Left cardiac atrium (tissue), 4 donors: ENCODE measurements at regions not wholly inside any gene's neighbourhood (a gene's known extent, or its start where the extent isn't known, plus 50 kb on each side); places are given as distances from the start of the nearest gene placed in this dataset.
A peak's percentile ranks its signal among the peaks of the same experiment; 100 is the strongest.
"Not testable (repeated sequence)": the region's sequence is repeated elsewhere in the genome, so short reads cannot be mapped to it uniquely, and the experiment has no call there.

Source experiments
- ATAC-seq, 2 donors: fragments of 200-7000 bp; cut with Tn5 transposase; one replicate each; pipeline ENCODE4 v1.9.1; 2020; ENCODE audit warnings: mild to moderate bottlenecking in 2 of 2, moderate library complexity in 2 of 2
- DNase-seq: peaks from one replicate; pipeline ENCODE4 v3.0.0-alpha.2; 2020
- intact Hi-C, 2 donors: fragments of 100-400 bp; cut with DNase I; formaldehyde crosslinking; loops; one replicate each; pipeline versions ENCODE4 v1.14.1 to v1.15.1; 2022 to 2023
- donor health status: DM: no; HTN: yes; CAD: no.
- donor health status: DM: no; HTN: yes; CAD: no; lungs with severe emphysema.
- donor health status: DM: yes; HTN: yes; CAD: no.
- donor health status: Dilated cardiomyopathy.

DNA sequence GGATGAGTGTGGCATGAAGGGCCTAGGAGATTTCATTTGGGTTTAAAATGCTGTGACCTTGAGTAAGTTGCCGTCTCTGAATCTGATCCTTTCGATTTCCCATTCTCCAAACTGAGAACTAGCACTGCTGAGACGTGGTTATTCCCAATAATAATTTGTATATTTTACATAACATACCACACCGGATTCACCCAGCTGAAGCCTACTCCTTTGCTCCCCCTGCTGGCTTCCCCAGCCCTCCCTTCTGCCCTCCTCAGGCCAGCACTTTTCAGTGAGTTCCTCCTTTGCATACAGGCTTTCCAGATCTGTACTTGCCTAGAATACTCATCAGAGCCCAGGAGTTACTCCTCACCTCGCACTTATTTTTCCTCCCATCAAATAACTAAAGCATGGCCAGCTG lies 255.1 kb downstream of the OR4F29 start:
- intact Hi-C loops, DNase-seq, ATAC-seq: not testable (repeated sequence)

DNA sequence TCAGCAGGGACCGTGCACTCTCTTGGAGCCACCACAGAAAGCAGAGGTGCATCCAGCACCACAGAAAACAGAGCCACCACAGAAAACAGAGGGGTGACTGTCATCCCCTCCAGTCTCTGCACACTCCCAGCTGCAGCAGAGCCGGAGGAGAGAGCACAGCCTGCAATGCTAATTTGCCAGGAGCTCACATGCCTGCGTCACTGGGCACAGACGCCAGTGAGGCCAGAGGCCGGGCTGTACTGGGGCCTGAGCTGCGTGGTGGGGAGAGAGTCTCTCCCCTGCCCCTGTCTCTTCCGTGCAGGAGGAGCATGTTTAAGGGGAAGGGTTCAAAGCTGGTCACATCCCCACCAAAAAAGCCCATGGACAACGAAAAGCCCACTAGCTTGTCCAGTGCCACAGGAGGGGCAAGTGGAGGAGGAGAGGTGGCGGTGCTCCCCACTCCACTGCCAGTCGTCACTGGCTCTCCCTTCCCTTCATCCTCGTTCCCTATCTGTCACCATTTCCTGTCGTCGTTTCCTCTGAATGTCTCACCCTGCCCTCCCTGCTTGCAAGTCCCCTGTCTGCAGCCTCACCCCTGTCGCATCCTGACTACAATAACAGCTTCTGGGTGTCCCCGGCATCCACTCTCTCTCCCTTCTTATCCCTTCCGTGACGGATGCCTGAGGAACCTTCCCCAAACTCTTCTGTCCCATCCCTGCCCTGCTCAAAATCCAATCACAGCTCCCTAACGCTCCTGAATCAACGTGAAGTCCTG lies 260.0 kb downstream of the OR4F29 start:
- ATAC-seq, intact Hi-C loops: not testable (repeated sequence)
- peak; percentile 51 for DNase-seq

DNA sequence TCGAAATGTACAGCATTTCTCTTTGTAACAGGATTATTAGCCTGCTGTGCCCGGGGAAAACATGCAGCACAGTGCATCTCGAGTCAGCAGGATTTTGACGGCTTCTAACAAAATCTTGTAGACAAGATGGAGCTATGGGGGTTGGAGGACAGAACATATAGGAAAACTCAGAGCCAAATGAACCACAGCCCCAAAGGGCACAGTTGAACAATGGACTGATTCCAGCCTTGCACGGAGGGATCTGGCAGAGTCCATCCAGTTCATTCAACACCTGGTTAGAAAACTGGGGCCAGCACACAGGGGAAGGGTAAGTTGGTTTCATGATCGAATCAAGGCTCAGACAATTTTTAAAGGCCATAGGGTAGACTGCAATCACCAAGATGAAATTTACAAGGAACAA lies 260.8 kb downstream of the OR4F29 start:
- ATAC-seq, intact Hi-C loops, DNase-seq: not testable (repeated sequence)

DNA sequence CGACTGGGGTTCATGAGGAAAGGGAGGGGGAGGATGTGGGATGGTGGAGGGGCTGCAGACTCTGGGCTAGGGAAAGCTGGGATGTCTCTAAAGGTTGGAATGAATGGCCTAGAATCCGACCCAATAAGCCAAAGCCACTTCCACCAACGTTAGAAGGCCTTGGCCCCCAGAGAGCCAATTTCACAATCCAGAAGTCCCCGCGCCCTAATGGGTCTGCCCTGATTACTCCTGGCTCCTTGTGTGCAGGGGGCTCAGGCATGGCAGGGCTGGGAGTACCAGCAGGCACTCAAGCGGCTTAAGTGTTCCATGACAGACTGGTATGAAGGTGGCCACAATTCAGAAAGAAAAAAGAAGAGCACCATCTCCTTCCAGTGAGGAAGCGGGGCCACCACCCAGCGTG lies 261.6 kb downstream of the OR4F29 start:
- intact Hi-C loops, DNase-seq, ATAC-seq: not testable (repeated sequence)

DNA sequence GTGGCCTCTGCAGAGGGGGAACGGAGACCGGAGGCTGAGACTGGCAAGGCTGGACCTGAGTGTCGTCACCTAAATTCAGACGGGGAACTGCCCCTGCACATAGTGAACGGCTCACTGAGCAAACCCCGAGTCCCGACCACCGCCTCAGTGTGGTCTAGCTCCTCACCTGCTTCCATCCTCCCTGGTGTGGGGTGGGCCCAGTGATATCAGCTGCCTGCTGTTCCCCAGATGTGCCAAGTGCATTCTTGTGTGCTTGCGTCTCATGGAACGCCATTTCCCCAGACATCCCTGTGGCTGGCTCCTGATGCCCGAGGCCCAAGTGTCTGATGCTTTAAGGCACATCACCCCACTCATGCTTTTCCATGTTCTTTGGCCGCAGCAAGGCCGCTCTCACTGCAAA lies 262.2 kb downstream of the OR4F29 start:
- ATAC-seq, intact Hi-C loops, DNase-seq: not testable (repeated sequence)

DNA sequence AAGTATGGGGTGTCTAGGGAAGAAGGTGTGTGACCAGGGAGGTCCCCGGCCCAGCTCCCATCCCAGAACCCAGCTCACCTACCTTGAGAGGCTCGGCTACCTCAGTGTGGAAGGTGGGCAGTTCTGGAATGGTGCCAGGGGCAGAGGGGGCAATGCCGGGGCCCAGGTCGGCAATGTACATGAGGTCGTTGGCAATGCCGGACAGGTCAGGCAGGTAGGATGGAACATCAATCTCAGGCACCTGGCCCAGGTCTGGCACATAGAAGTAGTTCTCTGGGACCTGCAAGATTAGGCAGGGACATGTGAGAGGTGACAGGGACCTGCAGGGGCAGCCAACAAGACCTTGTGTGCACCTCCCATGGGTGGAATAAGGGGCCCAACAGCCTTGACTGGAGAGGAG lies 264.2 kb downstream of the OR4F29 start:
- ATAC-seq, DNase-seq, intact Hi-C loops: not testable (repeated sequence)

DNA sequence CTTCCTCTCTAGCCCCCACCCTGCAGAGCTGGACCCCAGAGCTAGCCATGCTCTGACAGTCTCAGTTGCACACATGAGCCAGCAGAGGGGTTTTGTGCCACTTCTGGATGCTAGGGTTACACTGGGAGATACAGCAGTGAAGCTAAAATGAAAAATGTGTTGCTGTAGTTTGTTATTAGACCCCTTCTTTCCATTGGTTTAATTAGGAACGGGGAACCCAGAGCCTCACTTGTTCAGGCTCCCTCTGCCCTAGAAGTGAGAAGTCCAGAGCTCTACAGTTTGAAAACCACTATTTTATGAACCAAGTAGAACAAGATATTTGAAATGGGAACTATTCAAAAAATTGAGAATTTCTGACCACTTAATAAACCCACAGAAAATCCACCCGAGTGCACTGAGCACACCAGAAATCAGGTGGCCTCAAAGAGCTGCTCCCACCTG lies 264.8 kb downstream of the OR4F29 start:
- intact Hi-C loops, ATAC-seq, DNase-seq: not testable (repeated sequence)

DNA sequence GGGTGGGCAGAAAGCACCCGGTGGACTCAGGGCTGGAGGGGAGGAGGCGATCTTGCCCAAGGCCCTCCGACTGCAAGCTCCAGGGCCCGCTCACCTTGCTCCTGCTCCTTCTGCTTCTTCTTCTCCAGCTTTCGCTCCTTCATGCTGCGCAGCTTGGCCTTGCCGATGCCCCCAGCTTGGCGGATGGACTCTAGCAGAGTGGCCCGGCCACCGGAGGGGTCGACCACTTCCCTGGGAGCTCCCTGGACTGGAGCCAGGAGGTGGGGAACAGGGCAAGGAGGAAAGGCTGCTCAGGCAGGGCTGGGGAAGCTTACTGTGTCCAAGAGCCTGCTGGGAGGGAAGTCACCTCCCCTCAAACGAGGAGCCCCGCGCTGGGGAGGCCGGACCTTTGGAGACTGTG lies 265.3 kb downstream of the OR4F29 start:
- not testable (repeated sequence) for ATAC-seq, DNase-seq

DNA sequence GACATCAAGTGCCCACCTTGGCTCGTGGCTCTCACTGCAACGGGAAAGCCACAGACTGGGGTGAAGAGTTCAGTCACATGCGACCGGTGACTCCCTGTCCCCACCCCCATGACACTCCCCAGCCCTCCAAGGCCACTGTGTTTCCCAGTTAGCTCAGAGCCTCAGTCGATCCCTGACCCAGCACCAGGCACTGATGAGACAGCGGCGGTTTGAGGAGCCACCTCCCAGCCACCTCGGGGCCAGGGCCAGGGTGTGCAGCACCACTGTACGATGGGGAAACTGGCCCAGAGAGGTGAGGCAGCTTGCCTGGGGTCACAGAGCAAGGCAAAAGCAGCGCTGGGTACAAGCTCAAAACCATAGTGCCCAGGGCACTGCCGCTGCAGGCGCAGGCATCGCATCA lies 266.0 kb downstream of the OR4F29 start:
- ATAC-seq, DNase-seq, intact Hi-C loops: not testable (repeated sequence)

More for the DNA sequence above, 265.3 kb downstream of the OR4F29 start:
- intact Hi-C loops = not testable (repeated sequence)

DNA sequence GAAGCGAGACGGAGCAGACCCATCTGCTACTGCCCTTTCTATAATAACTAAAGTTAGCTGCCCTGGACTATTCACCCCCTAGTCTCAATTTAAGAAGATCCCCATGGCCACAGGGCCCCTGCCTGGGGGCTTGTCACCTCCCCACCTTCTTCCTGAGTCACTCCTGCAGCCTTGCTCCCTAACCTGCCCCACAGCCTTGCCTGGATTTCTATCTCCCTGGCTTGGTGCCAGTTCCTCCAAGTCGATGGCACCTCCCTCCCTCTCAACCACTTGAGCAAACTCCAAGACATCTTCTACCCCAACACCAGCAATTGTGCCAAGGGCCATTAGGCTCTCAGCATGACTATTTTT lies 267.2 kb downstream of the OR4F29 start:
- intact Hi-C loops, ATAC-seq: not testable (repeated sequence)
- peak; percentile 17 for DNase-seq

DNA sequence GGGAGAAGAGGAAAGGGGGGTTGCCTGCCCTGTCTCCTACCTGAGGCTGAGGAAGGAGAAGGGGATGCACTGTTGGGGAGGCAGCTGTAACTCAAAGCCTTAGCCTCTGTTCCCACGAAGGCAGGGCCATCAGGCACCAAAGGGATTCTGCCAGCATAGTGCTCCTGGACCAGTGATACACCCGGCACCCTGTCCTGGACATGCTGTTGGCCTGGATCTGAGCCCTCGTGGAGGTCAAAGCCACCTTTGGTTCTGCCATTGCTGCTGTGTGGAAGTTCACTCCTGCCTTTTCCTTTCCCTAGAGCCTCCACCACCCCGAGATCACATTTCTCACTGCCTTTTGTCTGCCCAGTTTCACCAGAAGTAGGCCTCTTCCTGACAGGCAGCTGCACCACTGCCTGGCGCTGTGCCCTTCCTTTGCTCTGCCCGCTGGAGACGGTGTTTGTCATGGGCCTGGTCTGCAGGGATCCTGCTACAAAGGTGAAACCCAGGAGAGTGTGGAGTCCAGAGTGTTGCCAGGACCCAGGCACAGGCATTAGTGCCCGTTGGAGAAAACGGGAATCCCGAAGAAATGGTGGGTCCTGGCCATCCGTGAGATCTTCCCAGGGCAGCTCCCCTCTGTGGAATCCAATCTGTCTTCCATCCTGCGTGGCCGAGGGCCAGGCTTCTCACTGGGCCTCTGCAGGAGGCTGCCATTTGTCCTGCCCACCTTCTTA lies 267.7 kb downstream of the OR4F29 start:
- ATAC-seq, intact Hi-C loops: not testable (repeated sequence)
- DNase-seq = peak; percentile 25

DNA sequence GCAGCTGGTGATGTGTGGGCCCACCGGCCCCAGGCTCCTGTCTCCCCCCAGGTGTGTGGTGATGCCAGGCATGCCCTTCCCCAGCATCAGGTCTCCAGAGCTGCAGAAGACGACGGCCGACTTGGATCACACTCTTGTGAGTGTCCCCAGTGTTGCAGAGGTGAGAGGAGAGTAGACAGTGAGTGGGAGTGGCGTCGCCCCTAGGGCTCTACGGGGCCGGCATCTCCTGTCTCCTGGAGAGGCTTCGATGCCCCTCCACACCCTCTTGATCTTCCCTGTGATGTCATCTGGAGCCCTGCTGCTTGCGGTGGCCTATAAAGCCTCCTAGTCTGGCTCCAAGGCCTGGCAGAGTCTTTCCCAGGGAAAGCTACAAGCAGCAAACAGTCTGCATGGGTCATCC lies 268.4 kb downstream of the OR4F29 start:
- intact Hi-C loops, ATAC-seq: not testable (repeated sequence)
- peak; percentile 34 for DNase-seq

DNA sequence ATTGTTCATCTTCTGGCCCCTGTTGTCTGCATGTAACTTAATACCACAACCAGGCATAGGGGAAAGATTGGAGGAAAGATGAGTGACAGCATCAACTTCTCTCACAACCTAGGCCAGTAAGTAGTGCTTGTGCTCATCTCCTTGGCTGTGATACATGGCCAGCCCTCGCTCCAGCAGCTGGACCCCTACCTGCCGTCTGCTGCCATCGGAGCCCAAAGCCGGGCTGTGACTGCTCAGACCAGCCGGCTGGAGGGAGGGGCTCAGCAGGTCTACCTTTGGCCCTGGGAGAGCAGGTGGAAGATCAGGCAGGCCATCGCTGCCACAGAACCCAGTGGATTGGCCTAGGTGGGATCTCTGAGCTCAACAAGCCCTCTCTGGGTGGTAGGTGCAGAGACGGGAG lies 268.8 kb downstream of the OR4F29 start:
- DNase-seq, intact Hi-C loops, ATAC-seq: not testable (repeated sequence)

DNA sequence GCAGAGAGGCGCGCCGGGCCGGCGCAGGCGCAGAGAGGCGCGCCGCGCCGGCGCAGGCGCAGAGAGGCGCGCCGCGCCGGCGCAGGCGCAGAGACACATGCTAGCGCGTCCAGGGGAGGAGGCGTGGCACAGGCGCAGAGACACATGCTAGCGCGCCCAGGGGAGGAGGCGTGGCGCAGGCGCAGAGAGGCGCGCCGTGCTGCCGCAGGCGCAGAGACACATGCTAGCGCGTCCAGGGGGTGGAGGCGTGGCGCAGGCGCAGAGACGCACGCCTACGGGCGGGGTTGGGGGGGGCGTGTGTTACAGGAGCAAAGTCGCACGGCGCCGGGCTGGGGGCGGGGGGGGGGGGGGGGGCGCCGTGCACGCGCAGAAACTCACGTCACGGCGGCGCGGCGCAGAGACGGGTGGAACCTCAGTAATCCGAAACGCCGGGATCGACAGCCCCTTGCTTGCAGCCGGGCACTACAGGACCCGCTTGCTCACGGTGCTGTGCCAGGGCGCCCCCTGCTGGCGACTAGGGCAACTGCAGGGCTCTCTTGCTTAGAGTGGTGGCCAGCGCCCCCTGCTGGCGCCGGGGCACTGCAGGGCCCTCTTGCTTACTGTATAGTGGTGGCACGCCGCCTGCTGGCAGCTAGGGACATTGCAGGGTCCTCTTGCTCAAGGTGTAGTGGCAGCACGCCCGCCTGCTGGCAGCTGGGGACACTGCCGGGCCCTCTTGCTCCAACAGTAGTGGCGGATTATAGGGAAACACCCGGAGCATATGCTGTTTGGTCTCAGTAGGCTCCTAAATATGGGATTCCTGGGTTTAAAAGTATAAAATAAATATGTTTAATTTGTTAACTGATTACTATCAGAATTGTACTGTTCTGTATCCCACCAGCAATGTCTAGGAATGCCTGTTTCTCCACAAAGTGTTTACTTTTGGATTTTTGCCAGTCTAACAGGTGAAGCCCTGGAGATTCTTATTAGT lies 269.9 kb downstream of the OR4F29 start:
- DNase-seq (peak; percentile 76), ATAC-seq (peak in 1 of 2 donors; percentile 65)
- intact Hi-C loops = not testable (repeated sequence)

DNA sequence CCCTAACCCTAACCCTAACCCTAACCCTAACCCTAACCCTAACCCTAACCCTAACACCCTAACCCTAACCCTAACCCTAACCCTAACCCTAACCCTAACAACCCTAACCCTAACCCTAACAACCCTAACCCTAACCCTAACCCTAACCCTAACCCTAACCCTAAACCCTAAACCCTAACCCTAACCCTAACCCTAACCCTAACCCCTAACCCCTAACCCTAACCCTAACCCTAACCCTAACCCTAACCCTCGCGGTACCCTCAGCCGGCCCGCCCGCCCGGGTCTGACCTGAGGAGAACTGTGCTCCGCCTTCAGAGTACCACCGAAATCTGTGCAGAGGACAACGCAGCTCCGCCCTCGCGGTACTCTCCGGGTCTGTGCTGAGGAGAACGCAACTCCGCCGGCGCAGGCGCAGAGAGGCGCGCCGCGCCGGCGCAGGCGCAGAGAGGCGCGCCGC lies 270.7 kb downstream of the OR4F29 start:
- DNase-seq (peak; percentile 28), ATAC-seq (peak; percentile 19 to 27)
- intact Hi-C loops = not testable (repeated sequence)

DNA sequence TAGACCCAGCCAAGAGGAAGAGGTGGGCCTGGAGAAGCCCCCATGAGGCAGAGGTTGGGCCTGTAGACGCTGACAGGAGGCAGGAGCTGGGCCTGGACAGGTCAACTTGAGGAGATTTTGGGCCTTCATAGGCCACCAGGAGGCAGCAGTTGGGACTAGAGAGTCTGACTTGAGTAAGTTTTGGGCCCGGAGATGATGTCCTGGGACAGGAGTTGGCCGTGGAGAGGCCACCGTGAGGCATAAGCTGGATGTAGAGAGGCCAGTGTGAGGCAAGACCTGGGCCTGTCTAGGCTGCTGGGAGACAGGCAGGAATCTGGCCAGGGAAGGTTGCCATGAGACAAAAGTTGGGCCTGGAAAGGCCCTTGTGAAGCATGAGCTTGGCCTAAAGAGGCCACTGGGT lies 312.6 kb downstream of the OR4F29 start:
- intact Hi-C loops, DNase-seq, ATAC-seq: not testable (repeated sequence)

DNA sequence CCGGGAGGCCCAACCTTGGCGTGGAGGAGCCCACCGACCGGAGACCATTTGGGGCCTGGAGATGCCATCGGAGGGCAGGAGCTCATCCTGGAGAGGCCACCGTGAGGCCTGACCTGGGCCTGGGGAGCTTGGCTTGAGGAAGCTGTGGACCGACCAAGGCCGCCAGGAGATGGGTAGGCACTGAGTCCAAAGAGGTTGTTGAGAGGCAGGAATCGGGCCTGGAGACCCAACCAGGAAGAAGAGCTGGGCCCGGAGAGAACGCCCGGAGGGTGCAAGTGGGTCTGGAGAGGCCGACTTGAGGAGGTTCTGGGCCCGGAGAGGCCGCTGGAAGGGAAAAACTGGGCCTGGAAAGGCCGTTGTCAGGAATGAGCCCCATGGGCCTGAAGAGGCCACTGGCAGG lies 313.8 kb downstream of the OR4F29 start:
- intact Hi-C loops, ATAC-seq, DNase-seq: not testable (repeated sequence)

DNA sequence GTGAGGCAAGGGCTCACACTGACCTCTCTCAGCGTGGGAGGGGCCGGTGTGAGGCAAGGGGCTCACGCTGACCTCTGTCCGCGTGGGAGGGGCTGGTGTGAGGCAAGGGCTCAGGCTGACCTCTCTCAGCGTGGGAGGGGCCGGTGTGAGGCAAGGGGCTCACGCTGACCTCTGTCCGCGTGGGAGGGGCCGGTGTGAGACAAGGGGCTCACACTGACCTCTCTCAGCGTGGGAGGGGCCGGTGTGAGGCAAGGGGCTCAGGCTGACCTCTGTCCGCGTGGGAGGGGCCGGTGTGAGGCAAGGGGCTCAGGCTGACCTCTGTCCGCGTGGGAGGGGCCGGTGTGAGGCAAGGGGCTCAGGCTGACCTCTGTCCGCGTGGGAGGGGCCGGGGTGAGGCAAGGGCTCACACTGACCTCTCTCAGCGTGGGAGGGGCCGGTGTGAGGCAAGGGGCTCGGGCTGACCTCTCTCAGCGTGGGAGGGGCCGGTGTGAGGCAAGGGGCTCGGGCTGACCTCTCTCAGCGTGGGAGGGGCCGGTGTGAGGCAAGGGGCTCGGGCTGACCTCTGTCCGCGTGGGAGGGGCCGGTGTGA lies 315.0 kb downstream of the OR4F29 start:
- intact Hi-C loops, ATAC-seq: not testable (repeated sequence)
- DNase-seq = peak; percentile 3
